ENCODE measurements at regions not wholly inside any gene's neighbourhood (a gene's known extent, or its start where the extent isn't known, plus 50 kb on each side); places are given as distances from the start of the nearest gene placed in this dataset.

DNA sequence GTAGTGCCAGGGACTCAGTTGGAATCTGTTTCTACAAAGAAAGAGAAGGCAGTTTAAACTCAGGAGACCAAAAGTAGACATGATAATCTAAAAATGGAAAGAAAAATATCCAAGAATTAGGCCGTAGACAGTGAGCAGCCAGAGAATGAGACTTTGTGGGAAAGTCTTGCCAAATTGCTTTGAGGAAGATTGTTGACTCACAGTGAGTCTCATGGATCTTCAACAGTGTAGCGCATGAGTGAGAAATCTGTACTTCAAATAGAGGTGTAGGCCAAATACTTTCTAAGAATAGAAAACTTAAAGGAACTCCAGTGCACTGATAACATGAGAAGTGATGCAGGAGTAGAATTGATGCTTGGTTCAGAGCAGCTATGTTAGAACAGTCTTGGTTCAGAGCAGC is 284.5 kb downstream of the HTR1B start:
- Histone ChIP-seq H3K9me3 (ENCODE audit: insufficient read depth, low read depth, low read length) (no peaks in the 10 kb centered on the region; the same call in 1 of the 2 replicates), H3K79me2 (ENCODE audit: insufficient read depth, low read length) (no peaks in the 10 kb centered on the region), H2AFZ (ENCODE audit: low read length) (no peak overlapping the region), H3K4me1 (ENCODE audit: insufficient read depth, low read length, poor library complexity, severe bottlenecking) (no peaks in the 10 kb centered on the region), H3K9me2 (replicated peaks; ENCODE audit: low read depth, low read length) (peaks cover 3% of the 10 kb centered on the region; the same call in 1 of the 2 replicates), H3K36me3 (ENCODE audit: insufficient read depth, low read length) (no peaks in the 10 kb centered on the region), H3K4me3 (ENCODE audit: low read length, poor library complexity, severe bottlenecking) (no peak overlapping the region), H3K27me3 (ENCODE audit: insufficient read depth, low read length, poor library complexity, severe bottlenecking) (no peaks in the 10 kb centered on the region), H3F3A (ENCODE audit: low read depth) (no peaks in the 10 kb centered on the region), H3K9ac (ENCODE audit: low read depth, low read length, poor library complexity, severe bottlenecking) (no peak overlapping the region), H4K20me1 (ENCODE audit: insufficient read depth, low read length, poor library complexity, severe bottlenecking) (no peaks in the 10 kb centered on the region), H3K4me2 (ENCODE audit: low read depth, low read length, poor library complexity, severe bottlenecking) (no peak overlapping the region)
- TF ChIP-seq EZH2phosphoT487 (IDR thresholded peaks at IDR 0.05; ENCODE audit: borderline replicate concordance): no peak
- TF ChIP-seq, protein P1, sequence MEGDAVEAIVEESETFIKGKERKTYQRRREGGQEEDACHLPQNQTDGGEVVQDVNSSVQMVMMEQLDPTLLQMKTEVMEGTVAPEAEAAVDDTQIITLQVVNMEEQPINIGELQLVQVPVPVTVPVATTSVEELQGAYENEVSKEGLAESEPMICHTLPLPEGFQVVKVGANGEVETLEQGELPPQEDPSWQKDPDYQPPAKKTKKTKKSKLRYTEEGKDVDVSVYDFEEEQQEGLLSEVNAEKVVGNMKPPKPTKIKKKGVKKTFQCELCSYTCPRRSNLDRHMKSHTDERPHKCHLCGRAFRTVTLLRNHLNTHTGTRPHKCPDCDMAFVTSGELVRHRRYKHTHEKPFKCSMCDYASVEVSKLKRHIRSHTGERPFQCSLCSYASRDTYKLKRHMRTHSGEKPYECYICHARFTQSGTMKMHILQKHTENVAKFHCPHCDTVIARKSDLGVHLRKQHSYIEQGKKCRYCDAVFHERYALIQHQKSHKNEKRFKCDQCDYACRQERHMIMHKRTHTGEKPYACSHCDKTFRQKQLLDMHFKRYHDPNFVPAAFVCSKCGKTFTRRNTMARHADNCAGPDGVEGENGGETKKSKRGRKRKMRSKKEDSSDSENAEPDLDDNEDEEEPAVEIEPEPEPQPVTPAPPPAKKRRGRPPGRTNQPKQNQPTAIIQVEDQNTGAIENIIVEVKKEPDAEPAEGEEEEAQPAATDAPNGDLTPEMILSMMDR (conservative IDR thresholded peaks at IDR 0.05; ENCODE audit: low read length): no peak

DNA sequence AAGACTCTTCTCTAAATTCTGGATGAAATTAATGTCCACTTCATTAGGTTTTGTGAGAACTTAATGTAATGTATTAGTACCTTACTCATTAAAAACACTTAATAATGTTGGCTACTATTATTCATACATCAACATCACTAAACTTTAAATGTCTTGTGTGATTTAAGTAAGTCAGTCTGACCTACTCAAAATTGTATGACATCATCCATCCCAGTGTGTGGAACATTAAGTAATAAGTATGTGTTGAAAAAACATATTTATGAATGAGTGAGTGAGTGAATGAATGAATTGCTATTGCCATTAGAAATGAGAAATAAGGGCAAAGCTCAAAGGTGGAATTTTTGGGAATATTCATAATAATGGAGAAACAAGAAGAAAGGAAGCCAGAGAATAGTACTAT is 285.8 kb downstream of the HTR1B start:
- Histone ChIP-seq H3K4me2 (ENCODE audit: low read depth, low read length, poor library complexity, severe bottlenecking) (no peak overlapping the region), H3F3A (ENCODE audit: low read depth) (no peaks in the 10 kb centered on the region), H3K9me2 (replicated peaks; ENCODE audit: low read depth, low read length) (peaks cover 3% of the 10 kb centered on the region; the same call in 1 of the 2 replicates), H3K27me3 (ENCODE audit: insufficient read depth, low read length, poor library complexity, severe bottlenecking) (no peaks in the 10 kb centered on the region), H3K4me1 (ENCODE audit: insufficient read depth, low read length, poor library complexity, severe bottlenecking) (no peaks in the 10 kb centered on the region), H3K4me3 (ENCODE audit: low read length, poor library complexity, severe bottlenecking) (no peak overlapping the region), H2AFZ (ENCODE audit: low read length) (no peak overlapping the region), H3K9ac (ENCODE audit: low read depth, low read length, poor library complexity, severe bottlenecking) (no peak overlapping the region), H3K36me3 (ENCODE audit: insufficient read depth, low read length) (no peaks in the 10 kb centered on the region), H3K9me3 (ENCODE audit: insufficient read depth, low read depth, low read length) (no peaks in the 10 kb centered on the region), H3K79me2 (ENCODE audit: insufficient read depth, low read length) (no peaks in the 10 kb centered on the region), H4K20me1 (ENCODE audit: insufficient read depth, low read length, poor library complexity, severe bottlenecking) (no peaks in the 10 kb centered on the region)
- TF ChIP-seq, protein P1 (conservative IDR thresholded peaks at IDR 0.05; ENCODE audit: low read length): no peak
- no peak for TF ChIP-seq EZH2phosphoT487 (IDR thresholded peaks at IDR 0.05; ENCODE audit: borderline replicate concordance)

DNA sequence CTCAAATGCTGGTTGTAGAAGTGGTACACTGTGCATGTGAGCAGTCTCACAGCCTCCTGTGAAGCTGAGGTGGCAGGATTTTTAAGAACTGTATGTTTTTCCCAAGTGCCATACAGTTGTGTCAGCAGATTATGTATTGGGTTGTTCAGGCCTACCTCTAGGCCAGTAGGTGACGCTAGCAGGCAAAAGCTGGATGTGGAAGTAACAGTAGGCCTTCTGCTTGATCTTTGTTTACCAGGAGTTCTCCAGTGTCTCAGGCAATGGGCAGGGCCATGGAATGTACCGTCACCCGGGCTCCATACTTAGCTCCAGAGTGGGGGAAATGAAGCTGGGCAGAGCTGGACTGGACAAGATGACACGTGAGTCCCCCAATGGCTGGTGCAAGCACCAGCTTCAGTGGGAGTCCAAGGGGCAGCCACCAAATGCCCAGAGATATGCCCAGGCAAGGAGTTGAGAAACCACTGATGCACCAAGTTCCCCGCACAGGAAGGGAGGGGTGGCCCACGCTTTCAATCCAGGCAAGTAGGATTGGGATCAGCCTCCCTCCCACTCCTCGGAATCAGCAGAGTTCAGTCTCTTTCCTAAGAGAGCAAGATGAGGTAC is 289.7 kb downstream of the HTR1B start:
- Histone ChIP-seq H3K9ac (ENCODE audit: low read depth, low read length, poor library complexity, severe bottlenecking) (no peak overlapping the region), H3K9me2 (replicated peaks; ENCODE audit: low read depth, low read length) (peaks cover 3% of the 10 kb centered on the region; the same call in 1 of the 2 replicates), H3K9me3 (ENCODE audit: insufficient read depth, low read depth, low read length) (no peaks in the 10 kb centered on the region), H3K4me3 (ENCODE audit: low read length, poor library complexity, severe bottlenecking) (no peak overlapping the region), H3K4me1 (ENCODE audit: insufficient read depth, low read length, poor library complexity, severe bottlenecking) (no peaks in the 10 kb centered on the region), H3K4me2 (ENCODE audit: low read depth, low read length, poor library complexity, severe bottlenecking) (no peak overlapping the region), H3K36me3 (ENCODE audit: insufficient read depth, low read length) (no peaks in the 10 kb centered on the region), H2AFZ (ENCODE audit: low read length) (no peak overlapping the region), H3K79me2 (ENCODE audit: insufficient read depth, low read length) (no peaks in the 10 kb centered on the region), H3K27me3 (ENCODE audit: insufficient read depth, low read length, poor library complexity, severe bottlenecking) (no peaks in the 10 kb centered on the region), H3F3A (ENCODE audit: low read depth) (no peaks in the 10 kb centered on the region), H4K20me1 (ENCODE audit: insufficient read depth, low read length, poor library complexity, severe bottlenecking) (no peaks in the 10 kb centered on the region)
- TF ChIP-seq, protein P1 (conservative IDR thresholded peaks at IDR 0.05; ENCODE audit: low read length): no peak
- TF ChIP-seq EZH2phosphoT487 (IDR thresholded peaks at IDR 0.05; ENCODE audit: borderline replicate concordance): no peak
